ENCODE measurements at regions not wholly inside any gene's neighbourhood (a gene's known extent, or its start where the extent isn't known, plus 50 kb on each side); places are given as distances from the start of the nearest gene placed in this dataset.
"Not testable (repeated sequence)": the region's sequence is repeated elsewhere in the genome, so short reads cannot be mapped to it uniquely, and the experiment has no call there.

DNA sequence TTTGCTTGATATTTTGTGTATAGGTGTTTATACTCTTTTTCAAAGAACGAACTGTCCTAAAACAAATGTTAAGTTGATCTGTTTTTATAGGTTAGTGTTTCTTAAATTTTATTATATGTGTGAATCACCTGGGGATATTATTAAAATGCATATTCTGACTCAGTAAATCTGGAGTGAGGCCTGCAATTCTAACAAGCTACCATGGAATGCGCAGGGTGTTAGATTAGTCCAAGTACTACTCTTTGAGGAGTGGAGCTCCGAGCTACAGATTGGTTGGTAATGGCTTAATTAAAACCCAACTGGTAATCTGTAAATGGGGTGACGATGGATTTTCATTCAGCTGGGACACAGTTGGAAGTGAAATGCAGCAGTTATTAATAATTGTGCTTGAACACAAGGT is 214.1 kb upstream of the UFM1 start:
- Mint-ChIP-seq H3K4me3 (no peak overlapping the region), H3K9me3 (ENCODE audit: insufficient read depth) (no peaks in the 10 kb centered on the region), H3K36me3 (ENCODE audit: low read depth) (no peaks in the 10 kb centered on the region), H3K27me3 (ENCODE audit: low read depth) (no peaks in the 10 kb centered on the region), H3K4me1 (ENCODE audit: low read depth) (no peaks in the 10 kb centered on the region), H3K27ac (no peak overlapping the region)
- no peak for DNase-seq
- ChIA-PET CTCF (no interaction called here), POLR2A (no interaction called here)
- ATAC-seq: no peak

DNA sequence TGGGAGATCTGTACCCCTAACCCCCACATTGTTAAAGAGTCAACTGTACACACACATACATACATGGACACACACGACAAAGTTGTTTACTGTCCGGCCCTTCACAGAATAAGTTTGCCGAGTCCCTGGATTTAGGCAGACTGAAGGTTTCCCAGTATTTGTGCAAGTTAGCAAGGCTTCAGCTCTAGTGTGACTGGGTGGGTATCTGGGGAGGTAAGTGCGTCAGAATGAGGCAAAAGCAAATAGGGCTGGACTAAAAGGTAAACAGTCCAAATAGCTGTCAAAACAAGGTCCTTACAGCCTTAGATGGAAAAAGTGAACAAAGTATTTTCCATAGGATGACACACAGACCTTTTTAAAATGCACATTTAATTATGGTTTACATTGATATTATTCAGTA is 228.4 kb upstream of the UFM1 start:
- Mint-ChIP-seq H3K4me3 (no peak overlapping the region), H3K27ac (no peak overlapping the region), H3K4me1 (ENCODE audit: low read depth) (no peaks in the 10 kb centered on the region), H3K36me3 (ENCODE audit: low read depth) (no peaks in the 10 kb centered on the region), H3K9me3 (ENCODE audit: insufficient read depth) (peaks cover 5% of the 10 kb centered on the region), H3K27me3 (ENCODE audit: low read depth) (no peaks in the 10 kb centered on the region)
- ChIA-PET POLR2A (no interaction called here), CTCF (no interaction called here)
- no peak for ATAC-seq
- DNase-seq: no peak

DNA sequence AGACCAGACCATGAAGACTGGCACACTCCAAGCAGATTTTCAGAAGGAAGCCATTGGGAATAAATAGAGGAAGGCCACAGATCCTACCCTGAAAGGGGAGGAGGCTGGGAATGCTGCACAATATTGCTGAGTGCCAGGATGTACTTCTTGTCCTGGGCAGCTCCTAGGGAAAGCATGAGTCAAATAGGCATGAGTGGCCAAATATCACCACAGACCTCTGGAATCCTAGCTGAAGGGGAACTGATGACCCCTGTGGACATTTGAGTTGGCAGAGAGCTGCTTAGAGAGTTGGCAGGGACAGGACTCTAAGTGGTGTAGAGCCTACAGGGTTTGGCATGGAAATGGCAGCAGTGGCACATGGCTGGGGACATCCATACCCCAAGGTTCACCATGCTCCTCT is 234.3 kb upstream of the TRPC4 start:
- ChIA-PET POLR2A (no interaction called here), CTCF (no interaction called here)
- H3K27ac Mint-ChIP-seq: no peak overlapping the region

DNA sequence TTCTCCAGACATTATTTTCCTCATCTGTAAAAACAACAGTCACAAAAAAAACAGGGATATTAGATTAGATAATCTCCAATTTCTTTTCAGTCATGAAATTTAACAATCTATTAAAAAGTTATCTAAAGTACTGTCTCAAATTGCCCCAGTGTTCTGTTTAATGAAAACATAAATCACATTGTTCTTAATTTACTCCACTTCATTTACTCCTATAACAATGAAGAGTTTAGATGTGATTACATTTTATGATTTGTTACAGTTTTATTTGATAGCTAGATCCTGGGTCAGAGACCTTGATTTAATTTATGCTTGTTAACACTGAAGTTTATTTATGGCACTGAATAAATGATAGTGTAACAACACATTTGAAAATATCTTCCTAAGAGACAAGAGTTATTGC is 230.2 kb upstream of the TRPC4 start:
- no peaks in the 10 kb centered on the region for H3K27me3 Mint-ChIP-seq (ENCODE audit: low read depth)
- H3K9me3 Mint-ChIP-seq (ENCODE audit: insufficient read depth): no peaks in the 10 kb centered on the region
- ChIA-PET CTCF (no interaction called here), POLR2A (no interaction called here)
- no peaks in the 10 kb centered on the region for H3K4me1 Mint-ChIP-seq (ENCODE audit: low read depth)
- DNase-seq (no peak), ATAC-seq (no peak)
- no peaks in the 10 kb centered on the region for H3K36me3 Mint-ChIP-seq (ENCODE audit: low read depth)
- H3K27ac Mint-ChIP-seq: no peak overlapping the region
- H3K4me3 Mint-ChIP-seq: no peak overlapping the region

More for the DNA sequence above, 234.3 kb upstream of the TRPC4 start:
- DNase-seq (no peak), ATAC-seq (no peak)
- no peaks in the 10 kb centered on the region for H3K4me1 Mint-ChIP-seq (ENCODE audit: low read depth)
- no peaks in the 10 kb centered on the region for H3K27me3 Mint-ChIP-seq (ENCODE audit: low read depth)
- H3K36me3 Mint-ChIP-seq (ENCODE audit: low read depth): no peaks in the 10 kb centered on the region
- no peak overlapping the region for H3K4me3 Mint-ChIP-seq
- peaks cover 9% of the 10 kb centered on the region for H3K9me3 Mint-ChIP-seq (ENCODE audit: insufficient read depth)

DNA sequence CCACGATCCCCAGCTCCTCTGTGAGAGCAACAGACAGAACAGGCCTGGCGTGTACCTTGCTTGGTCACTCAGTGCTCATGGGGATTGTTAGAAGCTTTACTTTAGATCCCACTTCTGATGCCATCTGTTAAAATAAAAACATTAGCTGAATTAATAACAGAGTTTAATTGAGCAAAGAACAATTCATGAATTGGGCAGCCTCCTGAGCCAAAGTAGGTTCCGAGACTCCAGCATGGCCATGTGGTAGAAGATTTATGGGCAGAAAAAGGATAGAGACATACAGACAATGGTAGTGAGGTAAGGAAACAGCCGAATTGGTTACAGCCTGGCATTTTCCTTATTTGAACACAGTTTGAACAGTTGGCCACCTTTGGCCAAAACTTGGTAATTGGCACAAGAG is 223.9 kb upstream of the TRPC4 start:
- ChIA-PET POLR2A (no interaction called here), CTCF (no interaction called here)
- H3K27ac Mint-ChIP-seq: no peak overlapping the region
- ATAC-seq (no peak), DNase-seq (no peak)
- H3K4me1 Mint-ChIP-seq (ENCODE audit: low read depth): no peaks in the 10 kb centered on the region
- H3K9me3 Mint-ChIP-seq (ENCODE audit: insufficient read depth): no peaks in the 10 kb centered on the region
- H3K27me3 Mint-ChIP-seq (ENCODE audit: low read depth): no peaks in the 10 kb centered on the region
- H3K36me3 Mint-ChIP-seq (ENCODE audit: low read depth): no peaks in the 10 kb centered on the region
- H3K4me3 Mint-ChIP-seq: no peak overlapping the region

DNA sequence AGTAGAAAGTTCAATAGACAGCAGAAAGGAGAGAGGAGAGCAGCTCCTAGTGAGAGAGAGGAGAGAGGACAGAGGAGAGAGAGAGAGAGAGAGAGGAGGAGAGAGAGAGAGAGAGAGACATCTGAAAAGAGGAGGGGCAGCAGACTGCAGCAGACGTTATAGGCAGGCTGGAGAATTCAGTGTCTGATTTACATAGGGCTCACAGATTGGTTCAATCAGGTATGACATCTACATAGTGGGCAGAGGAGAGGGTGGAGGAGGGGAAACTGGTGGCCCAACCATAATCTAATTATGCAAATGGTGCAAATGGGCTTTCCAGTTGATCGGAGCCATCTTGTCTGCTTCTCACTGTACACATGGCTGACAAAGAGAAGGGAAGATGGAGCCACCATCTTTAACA is 221.3 kb upstream of the TRPC4 start:
- no peaks in the 10 kb centered on the region for H3K36me3 Mint-ChIP-seq (ENCODE audit: low read depth)
- H3K27me3 Mint-ChIP-seq (ENCODE audit: low read depth): no peaks in the 10 kb centered on the region
- H3K27ac Mint-ChIP-seq: no peak overlapping the region
- H3K9me3 Mint-ChIP-seq (ENCODE audit: insufficient read depth): no peaks in the 10 kb centered on the region
- no peaks in the 10 kb centered on the region for H3K4me1 Mint-ChIP-seq (ENCODE audit: low read depth)
- ChIA-PET CTCF (no interaction called here), POLR2A (no interaction called here)
- H3K4me3 Mint-ChIP-seq: no peak overlapping the region
- ATAC-seq (no peak), DNase-seq (no peak)

DNA sequence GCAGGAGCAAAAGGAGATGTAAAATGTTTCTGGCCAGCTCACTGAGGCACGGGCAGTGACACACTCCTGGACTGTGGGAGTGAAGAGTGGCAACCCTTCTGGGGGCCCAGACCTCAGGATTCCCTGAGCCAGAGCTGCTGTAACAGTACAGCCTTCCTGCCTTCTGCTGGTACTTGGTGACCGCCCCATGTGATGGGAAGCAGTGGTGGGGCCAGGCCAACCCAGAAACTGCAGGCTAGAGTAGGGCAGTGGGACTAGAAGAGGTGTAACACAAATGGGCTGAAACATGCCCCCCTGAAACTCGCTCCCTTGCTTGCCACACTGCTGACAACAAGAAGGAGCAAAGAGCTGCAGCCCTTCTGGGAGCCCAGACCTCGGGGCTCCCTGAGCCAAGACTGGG is 217.1 kb upstream of the TRPC4 start:
- ChIA-PET CTCF (no interaction called here), POLR2A (no interaction called here)
- ATAC-seq (no peak), DNase-seq (no peak)
- Mint-ChIP-seq H3K4me1 (ENCODE audit: low read depth) (no peaks in the 10 kb centered on the region), H3K36me3 (ENCODE audit: low read depth) (no peaks in the 10 kb centered on the region), H3K9me3 (ENCODE audit: insufficient read depth) (peaks cover 24% of the 10 kb centered on the region), H3K27ac (no peak overlapping the region), H3K27me3 (ENCODE audit: low read depth) (no peaks in the 10 kb centered on the region), H3K4me3 (no peak overlapping the region)

DNA sequence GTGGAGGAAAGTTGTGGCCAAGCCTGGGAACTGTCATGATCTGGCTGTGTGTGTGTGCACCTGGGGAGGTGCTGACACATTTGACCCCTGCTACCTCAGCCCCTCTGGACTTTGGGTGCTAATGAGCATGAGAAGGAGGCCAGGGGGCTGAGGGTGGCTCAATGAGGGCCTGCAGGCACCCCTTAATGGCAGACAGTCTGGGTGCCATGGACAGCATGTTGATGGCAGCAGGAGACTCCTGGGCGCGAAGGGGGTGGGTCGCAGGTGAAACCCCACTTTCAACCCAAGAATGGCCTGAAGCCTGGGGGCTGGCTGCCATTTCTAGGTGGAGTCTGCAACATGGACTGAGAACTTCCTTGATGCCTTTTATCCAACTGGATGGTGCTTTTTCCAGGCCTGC is 216.4 kb upstream of the TRPC4 start:
- Mint-ChIP-seq H3K27me3 (ENCODE audit: low read depth) (no peaks in the 10 kb centered on the region), H3K9me3 (ENCODE audit: insufficient read depth) (peaks cover 29% of the 10 kb centered on the region), H3K36me3 (ENCODE audit: low read depth) (no peaks in the 10 kb centered on the region), H3K4me3 (no peak overlapping the region), H3K27ac (no peak overlapping the region), H3K4me1 (ENCODE audit: low read depth) (no peaks in the 10 kb centered on the region)
- DNase-seq: no peak
- ChIA-PET CTCF (no interaction called here), POLR2A (no interaction called here)
- ATAC-seq: no peak

DNA sequence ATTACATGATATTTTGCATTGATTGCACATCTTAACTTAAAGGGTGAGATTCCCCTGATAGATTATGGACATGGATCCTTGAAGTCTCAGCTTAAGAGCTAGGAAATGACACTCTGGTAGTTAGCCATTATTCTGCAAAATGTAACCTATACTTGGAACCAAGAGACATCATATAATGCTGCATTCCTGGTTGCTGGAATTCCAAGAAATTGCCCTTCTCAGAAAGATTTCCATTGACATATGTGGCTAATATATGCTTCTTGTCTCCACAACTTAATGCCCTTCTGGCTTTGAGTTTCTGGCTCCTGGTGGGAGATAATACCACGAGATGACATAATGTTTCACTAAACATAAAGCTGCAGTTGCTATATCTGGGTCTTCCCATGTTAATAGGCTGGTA is 204.4 kb upstream of the TRPC4 start:
- Mint-ChIP-seq H3K36me3 (ENCODE audit: low read depth) (no peaks in the 10 kb centered on the region), H3K27me3 (ENCODE audit: low read depth) (no peaks in the 10 kb centered on the region), H3K4me3 (no peak overlapping the region), H3K9me3 (ENCODE audit: insufficient read depth) (peaks cover 3% of the 10 kb centered on the region), H3K27ac (no peak overlapping the region), H3K4me1 (ENCODE audit: low read depth) (no peaks in the 10 kb centered on the region)
- POLR2A ChIA-PET: no interaction called here
- ATAC-seq (no peak), DNase-seq (no peak)
- CTCF ChIA-PET: no interaction called here

DNA sequence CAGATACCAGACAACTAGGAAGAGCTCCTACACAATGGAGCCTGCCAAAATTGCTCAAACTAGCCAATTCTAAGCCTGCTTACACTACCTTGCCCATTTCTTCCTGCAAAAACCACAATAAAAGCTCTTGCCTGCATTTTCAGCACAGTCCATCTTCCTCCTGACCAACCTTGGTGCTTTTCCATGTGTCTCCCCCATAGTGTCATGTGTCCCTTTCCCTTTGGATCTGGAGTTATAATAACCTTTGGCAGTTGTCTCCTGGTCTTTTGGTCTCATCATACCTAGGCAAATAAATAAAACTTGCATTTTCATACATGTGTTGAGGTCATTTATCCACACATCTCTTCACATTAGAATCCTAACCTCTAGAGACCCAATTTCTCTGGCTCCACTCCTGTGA is 203.1 kb upstream of the TRPC4 start:
- no peaks in the 10 kb centered on the region for H3K36me3 Mint-ChIP-seq (ENCODE audit: low read depth)
- no peaks in the 10 kb centered on the region for H3K27me3 Mint-ChIP-seq (ENCODE audit: low read depth)
- H3K27ac Mint-ChIP-seq: no peak overlapping the region
- H3K9me3 Mint-ChIP-seq (ENCODE audit: insufficient read depth): peaks cover 3% of the 10 kb centered on the region
- ChIA-PET CTCF (no interaction called here), POLR2A (no interaction called here)
- no peak overlapping the region for H3K4me3 Mint-ChIP-seq
- DNase-seq (no peak), ATAC-seq (no peak)
- no peaks in the 10 kb centered on the region for H3K4me1 Mint-ChIP-seq (ENCODE audit: low read depth)

DNA sequence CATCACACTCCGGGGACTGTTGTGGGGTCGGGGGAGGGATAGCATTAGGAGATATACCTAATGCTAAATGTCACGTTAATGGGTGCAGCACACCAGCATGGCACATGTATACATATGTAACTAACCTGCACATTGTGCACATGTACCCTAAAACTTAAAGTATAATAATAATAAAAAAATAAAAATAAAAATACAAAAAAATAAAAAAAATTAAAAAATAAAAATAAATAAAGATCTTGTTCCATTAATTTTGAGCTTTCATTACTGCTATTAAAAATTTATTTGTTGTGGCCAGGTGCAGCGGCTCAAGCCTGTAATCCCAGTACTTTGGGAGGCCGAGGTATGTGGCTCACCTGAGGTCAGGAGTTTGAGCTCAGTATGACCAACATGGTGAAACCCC is 201.8 kb upstream of the TRPC4 start:
- H3K4me3 Mint-ChIP-seq; H3K27ac Mint-ChIP-seq; H3K4me1 Mint-ChIP-seq (ENCODE audit: low read depth); DNase-seq; H3K27me3 Mint-ChIP-seq (ENCODE audit: low read depth); CTCF ChIA-PET; H3K9me3 Mint-ChIP-seq (ENCODE audit: insufficient read depth); H3K36me3 Mint-ChIP-seq (ENCODE audit: low read depth); ATAC-seq: not testable (repeated sequence)
- POLR2A ChIA-PET: interaction anchor here (0.6 kb wide), 1 partner anchor 968 kb away, joined by 3 read pairs; no protein-coding TSS in a partner anchor

DNA sequence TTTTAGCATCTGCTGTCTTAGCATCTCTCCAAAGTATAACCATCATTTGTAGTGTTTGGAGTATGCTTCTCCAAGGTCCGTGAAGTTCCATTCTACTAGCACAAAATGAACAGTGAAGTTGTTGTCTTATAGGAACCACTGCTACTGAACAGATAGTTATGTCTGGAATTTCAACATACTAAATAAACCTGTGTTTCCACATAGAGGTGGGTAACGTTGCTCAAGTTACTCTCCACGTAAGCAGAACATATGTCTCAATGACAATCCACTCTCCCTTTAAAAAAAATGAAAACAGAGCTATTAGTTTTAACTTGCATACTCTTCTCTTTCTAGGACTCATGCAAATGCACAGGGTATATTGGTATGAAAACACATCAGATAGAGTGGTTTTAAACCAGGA is 184.3 kb upstream of the TRPC4 start:
- Mint-ChIP-seq H3K36me3 (ENCODE audit: low read depth) (no peaks in the 10 kb centered on the region), H3K4me3 (no peak overlapping the region), H3K27me3 (ENCODE audit: low read depth) (no peaks in the 10 kb centered on the region), H3K4me1 (ENCODE audit: low read depth) (no peaks in the 10 kb centered on the region), H3K9me3 (ENCODE audit: insufficient read depth) (no peaks in the 10 kb centered on the region), H3K27ac (no peak overlapping the region)
- no peak for DNase-seq
- ChIA-PET CTCF (no interaction called here), POLR2A (no interaction called here)
- ATAC-seq: no peak

DNA sequence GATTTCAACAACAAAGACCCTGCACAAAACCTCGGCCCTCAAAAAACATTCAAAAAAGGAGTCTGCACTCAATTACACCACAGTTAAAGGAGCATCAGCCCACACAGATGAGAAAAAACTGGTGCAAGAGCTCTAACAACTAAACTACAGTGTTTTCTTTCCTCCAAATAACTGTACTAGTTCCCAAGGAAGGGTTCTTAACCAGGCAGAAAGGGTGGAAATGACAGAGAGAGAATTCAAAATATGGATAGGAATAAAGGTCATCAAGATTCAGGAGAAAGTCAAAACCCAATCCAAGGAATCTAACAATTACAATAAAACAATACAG is 176.4 kb upstream of the TRPC4 start:
- ChIA-PET CTCF (no interaction called here), POLR2A (no interaction called here)
- no peak for DNase-seq
- Mint-ChIP-seq H3K36me3 (ENCODE audit: low read depth) (no peaks in the 10 kb centered on the region), H3K9me3 (ENCODE audit: insufficient read depth) (peaks cover 25% of the 10 kb centered on the region), H3K4me1 (ENCODE audit: low read depth) (no peaks in the 10 kb centered on the region), H3K27ac (no peak overlapping the region), H3K4me3 (no peak overlapping the region), H3K27me3 (ENCODE audit: low read depth) (no peaks in the 10 kb centered on the region)
- ATAC-seq: no peak

Measured in activated CD8-positive, alpha-beta T cell treated with anti-CD3 and anti-CD28 coated beads, Interleukin-2, amount 10 ng/mL, durations not matched to agents 7 days and 5 days (primary cell).